ENCODE measurements at regions not wholly inside any gene's neighbourhood (a gene's known extent, or its start where the extent isn't known, plus 50 kb on each side); places are given as distances from the start of the nearest gene placed in this dataset.
A peak's percentile ranks its signal among the peaks of the same experiment; 100 is the strongest.

DNA sequence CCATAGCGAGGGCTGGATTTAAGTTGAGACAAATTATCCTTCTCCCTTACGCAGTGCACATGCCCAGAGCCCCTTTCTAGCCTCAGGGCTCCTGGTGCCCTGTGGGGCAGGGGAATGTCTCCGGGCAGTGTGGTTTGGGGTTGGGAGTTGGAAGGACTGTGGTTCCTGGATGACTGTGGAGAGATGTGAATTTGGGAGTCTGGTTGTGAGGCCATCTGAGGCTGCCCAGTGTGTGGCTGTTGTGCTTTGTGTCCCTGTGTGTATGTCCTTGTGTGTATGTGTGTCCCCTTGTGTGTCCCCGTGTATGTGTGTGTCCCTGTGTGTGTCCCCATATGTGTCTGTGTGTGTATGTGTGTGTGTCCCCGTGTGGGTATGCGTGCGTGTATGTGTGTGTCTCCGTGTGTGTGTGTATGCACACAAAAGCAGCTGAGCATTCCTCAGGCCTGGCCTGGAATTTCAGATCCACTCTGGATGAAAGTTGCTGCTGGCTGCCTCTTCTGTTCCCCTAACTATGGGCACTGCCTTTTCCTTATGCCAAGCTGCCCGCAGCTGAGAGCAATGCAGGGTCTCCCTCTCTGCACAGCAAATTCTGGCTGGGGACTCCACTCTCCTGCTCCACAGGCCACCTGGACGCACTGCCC, 65.4 kb downstream of the UBIAD1 start:
- H3K9me3 ChIP-seq = no peaks in the 10 kb centered on the region
- intact Hi-C loops (cut with DNase I) = loop anchor here in 2 of 3 donors (10.0 kb wide), 1 partner anchor 306 kb away; no protein-coding TSS in a partner anchor
- TF ChIP-seq, protein P1, sequence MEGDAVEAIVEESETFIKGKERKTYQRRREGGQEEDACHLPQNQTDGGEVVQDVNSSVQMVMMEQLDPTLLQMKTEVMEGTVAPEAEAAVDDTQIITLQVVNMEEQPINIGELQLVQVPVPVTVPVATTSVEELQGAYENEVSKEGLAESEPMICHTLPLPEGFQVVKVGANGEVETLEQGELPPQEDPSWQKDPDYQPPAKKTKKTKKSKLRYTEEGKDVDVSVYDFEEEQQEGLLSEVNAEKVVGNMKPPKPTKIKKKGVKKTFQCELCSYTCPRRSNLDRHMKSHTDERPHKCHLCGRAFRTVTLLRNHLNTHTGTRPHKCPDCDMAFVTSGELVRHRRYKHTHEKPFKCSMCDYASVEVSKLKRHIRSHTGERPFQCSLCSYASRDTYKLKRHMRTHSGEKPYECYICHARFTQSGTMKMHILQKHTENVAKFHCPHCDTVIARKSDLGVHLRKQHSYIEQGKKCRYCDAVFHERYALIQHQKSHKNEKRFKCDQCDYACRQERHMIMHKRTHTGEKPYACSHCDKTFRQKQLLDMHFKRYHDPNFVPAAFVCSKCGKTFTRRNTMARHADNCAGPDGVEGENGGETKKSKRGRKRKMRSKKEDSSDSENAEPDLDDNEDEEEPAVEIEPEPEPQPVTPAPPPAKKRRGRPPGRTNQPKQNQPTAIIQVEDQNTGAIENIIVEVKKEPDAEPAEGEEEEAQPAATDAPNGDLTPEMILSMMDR (IDR thresholded peaks at IDR 0.05) = no peak
- H3K27ac ChIP-seq = no peak overlapping the region
- H3K36me3 ChIP-seq = no peaks in the 10 kb centered on the region
- FAIRE-seq = no peak
- no peak overlapping the region for H3K4me3 ChIP-seq
- ATAC-seq = no peak
- H3K27me3 ChIP-seq = no peaks in the 10 kb centered on the region
- DNase-seq = no peak
- 83% methylated on average over 10 of the region's 10 CpGs for WGBS, 2 donors
- H3K4me1 ChIP-seq = peaks cover 0 to 5% (median 0%) of the 10 kb centered on the region in 3 donors

DNA sequence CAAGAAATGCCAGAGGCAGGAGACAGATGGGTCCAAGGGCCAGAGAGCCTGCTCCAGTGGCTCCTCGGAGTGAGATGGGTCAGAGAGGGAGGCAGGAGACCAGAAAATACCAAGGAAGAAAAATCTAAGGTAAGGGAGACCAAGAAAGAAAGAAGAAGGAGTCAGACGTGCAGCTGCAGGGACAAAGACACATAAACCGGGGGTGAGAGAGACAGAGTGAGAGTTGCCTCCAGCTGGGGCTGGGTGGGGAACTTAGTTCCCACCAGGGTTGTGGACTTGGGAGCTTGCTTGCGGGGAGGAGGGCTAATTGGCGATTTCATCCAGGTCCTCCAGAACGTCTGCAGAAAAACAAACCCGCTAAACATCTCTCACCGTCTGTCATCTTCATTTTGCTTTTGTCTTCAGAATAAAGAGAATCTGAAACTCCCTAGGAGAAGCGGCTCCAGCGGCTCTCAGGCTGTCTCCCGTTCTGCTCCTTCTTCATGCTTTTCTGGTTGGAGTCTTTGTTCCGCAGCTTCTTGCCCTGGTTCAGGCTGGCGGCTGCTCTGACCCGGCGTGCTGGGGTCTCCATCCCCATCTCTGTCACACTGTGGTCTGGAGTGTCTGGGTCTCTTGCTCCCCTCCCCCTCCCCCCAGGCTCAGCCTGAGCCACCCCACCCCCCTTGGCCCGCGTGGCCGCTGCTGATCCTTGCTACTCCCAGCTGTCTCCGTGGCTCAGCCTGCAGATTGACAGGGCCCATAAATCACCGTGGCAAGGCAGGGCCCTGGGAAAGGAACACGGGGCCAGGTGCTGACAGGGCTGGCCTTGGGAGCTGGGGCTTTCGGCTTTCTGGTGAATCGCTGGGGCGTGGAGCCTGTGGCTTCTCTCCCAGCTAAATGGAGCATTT, 66.6 kb downstream of the UBIAD1 start:
- Histone ChIP-seq H3K27me3 (no peaks in the 10 kb centered on the region), H3K36me3 (no peaks in the 10 kb centered on the region), H3K9me3 (no peaks in the 10 kb centered on the region), H3K27ac (no peak overlapping the region), H3K4me1 (peaks cover 0 to 5% (median 0%) of the 10 kb centered on the region in 3 donors), H3K4me3 (no peak overlapping the region)
- intact Hi-C loops (cut with DNase I) = loop anchor here in 2 of 3 donors (10.0 kb wide), 1 partner anchor 305 kb away; no protein-coding TSS in a partner anchor
- no peak for FAIRE-seq
- DNase-seq = peak in 4 of 6 donors; percentile 19 to 66 (median 41)
- TF ChIP-seq, protein P1 (IDR thresholded peaks at IDR 0.05) = no peak
- peak; percentile 48 to 90 (median 76) for ATAC-seq
- 26 to 32% methylated on average over 24 of the region's 24 CpGs for WGBS, 2 donors

DNA sequence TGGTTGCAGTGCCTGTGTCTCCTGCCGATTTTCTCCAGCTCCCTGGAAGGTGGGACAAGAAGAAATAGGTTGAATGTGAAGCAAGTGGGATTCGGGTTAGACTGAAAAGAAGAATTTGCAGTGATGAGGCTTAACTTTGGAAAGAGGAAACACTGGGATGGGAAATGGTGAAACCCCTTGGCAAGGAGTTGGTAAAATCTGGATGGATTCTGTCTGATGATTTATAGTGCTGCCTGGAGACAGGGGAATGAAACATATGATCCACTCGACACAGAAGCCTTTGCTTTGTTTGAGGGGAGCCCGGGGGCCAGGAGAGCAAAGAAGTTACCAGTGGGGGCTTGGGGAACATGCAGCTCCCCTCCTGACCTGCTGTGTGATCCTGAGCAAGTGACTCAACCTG, 67.2 kb downstream of the UBIAD1 start:
- intact Hi-C loops (cut with DNase I) = no loop called here
- no peaks in the 10 kb centered on the region for H3K9me3 ChIP-seq
- DNase-seq (no peak), FAIRE-seq (no peak), ATAC-seq (no peak)
- H3K4me3 ChIP-seq = no peak overlapping the region
- H3K27me3 ChIP-seq = no peaks in the 10 kb centered on the region
- no peaks in the 10 kb centered on the region for H3K36me3 ChIP-seq
- H3K4me1 ChIP-seq = peaks cover 0 to 5% (median 0%) of the 10 kb centered on the region in 3 donors
- TF ChIP-seq, protein P1 (IDR thresholded peaks at IDR 0.05) = no peak
- 26 to 33% methylated on average over 4 of the region's 4 CpGs for whole genome bisulfite sequencing, 2 donors
- H3K27ac ChIP-seq = no peak overlapping the region

DNA sequence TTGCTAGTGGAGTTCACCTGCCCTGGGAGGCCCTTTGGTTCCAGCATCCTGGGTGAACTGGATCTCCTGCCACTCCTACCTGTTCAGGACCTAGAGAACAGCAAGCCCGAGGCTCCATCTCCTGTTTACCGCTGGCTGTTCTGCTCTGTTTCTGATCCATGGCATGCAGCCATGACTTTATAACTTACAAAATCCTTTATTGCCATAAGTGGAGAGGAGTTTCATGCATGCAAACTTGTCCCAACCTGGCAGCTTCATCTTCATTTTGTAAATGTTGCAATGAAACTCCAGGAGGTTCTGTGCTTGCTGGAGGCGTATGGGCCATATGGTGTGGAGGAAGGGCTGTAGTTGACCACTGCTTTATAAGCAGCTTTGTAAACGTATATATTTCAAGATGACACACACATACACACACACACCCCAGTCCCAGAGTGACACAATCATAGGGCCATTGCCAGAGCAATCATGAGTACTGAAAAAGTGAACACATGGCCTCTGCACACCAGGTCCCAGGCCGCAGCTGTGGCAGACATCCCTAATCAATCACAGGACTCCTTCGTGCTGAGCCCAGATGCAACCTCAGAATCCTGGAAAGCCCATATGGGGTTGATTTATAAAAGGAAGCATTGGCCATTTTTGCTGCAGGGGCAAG, 69.0 kb downstream of the UBIAD1 start:
- ATAC-seq (no peak), FAIRE-seq (no peak), DNase-seq (no peak)
- no peaks in the 10 kb centered on the region for H3K9me3 ChIP-seq
- intact Hi-C loops (cut with DNase I) = no loop called here
- 57 to 69% methylated on average over 6 of the region's 6 CpGs for WGBS, 2 donors
- H3K4me3 ChIP-seq = no peak overlapping the region
- H3K27ac ChIP-seq = no peak overlapping the region
- TF ChIP-seq, protein P1 (IDR thresholded peaks at IDR 0.05) = no peak
- H3K4me1 ChIP-seq = peaks cover 0 to 5% (median 0%) of the 10 kb centered on the region in 3 donors
- H3K36me3 ChIP-seq = no peaks in the 10 kb centered on the region
- H3K27me3 ChIP-seq = no peaks in the 10 kb centered on the region

Data from pancreas (tissue), 10 donors.